PC-3 (cell line): ENCODE measurements at regions not wholly inside any gene's neighbourhood (a gene's known extent, or its start where the extent isn't known, plus 50 kb on each side); places are given as distances from the start of the nearest gene placed in this dataset.

Source experiments
- ATAC-seq: fragments of 200-7000 bp; cut with Tn5 transposase; 2 replicates; pipeline ENCODE4 v1.9.1; 2020; ENCODE audit warnings: mild to moderate bottlenecking, moderate library complexity
- BruUV-seq: library from RNA; stranded (reverse); fragments of 400-500 nt; replicated peaks from 2 replicates; lab custom pipeline; 2021; lab: Mats Ljungman, UMichigan
- CTCF ChIA-PET: fragments of 300-600 bp; sonication (Branson Sonifier 250); formaldehyde crosslinking; loops from one replicate; lab custom pipeline; 2022; ENCODE audit warnings: antibody characterized with exemption; lab: Charles Lee
- POLR2A ChIA-PET: fragments of 300-600 bp; sonication (Branson Sonifier 250); formaldehyde crosslinking; loops from one replicate; lab custom pipeline; 2022; ENCODE audit warnings: antibody characterized with exemption; ENCODE audit not compliant: unreplicated experiment; lab: Charles Lee
- DNase-seq: peaks from one replicate; pipeline ENCODE4 v3.0.0-alpha.2; 2015
- H2AFZ ChIP-seq: fragments of 300-600 bp; sonication (generic); 2 replicates; pipeline ENCODE4 v1.6.0; 2016; ENCODE audit warnings: antibody characterized with exemption, low read length
- H3F3A ChIP-seq: fragments of 300-600 bp; sonication (generic); one replicate; pipeline ENCODE4 v1.6.0; 2017; ENCODE audit warnings: antibody characterized with exemption, low read length, control low read depth, mild to moderate bottlenecking; ENCODE audit not compliant: unreplicated experiment
- H3K27ac ChIP-seq: fragments of 300-600 bp; sonication (generic); 2 replicates; pipeline ENCODE4 v1.5.1; 2016; ENCODE audit warnings: mild to moderate bottlenecking, low read length
- H3K27me3 ChIP-seq: fragments of 300-600 bp; sonication (generic); 2 replicates; pipeline ENCODE4 v1.6.1; 2016; ENCODE audit warnings: low read length, mixed read lengths
- H3K36me3 ChIP-seq: fragments of 300-600 bp; sonication (generic); 2 replicates; pipeline ENCODE4 v1.6.1; 2016; ENCODE audit warnings: low read depth, mixed run types, low read length, mixed read lengths
- H3K4me1 ChIP-seq: fragments of 300-600 bp; sonication (generic); 2 replicates; pipeline ENCODE4 v1.5.1; 2016; ENCODE audit warnings: low read length; ENCODE audit not compliant: insufficient read depth
- H3K4me2 ChIP-seq: fragments of 300-600 bp; sonication (generic); 2 replicates; pipeline ENCODE4 v1.6.0; 2016; ENCODE audit warnings: low read length
- H3K4me3 ChIP-seq: fragments of 300-600 bp; sonication (generic); 2 replicates; pipeline ENCODE4 v1.5.1; 2016; ENCODE audit warnings: mild to moderate bottlenecking, low read length, mixed read lengths
- H3K79me2 ChIP-seq: fragments of 300-600 bp; sonication (generic); 2 replicates; pipeline ENCODE4 v1.6.1; 2017; ENCODE audit warnings: low read length, mixed read lengths
- H3K9ac ChIP-seq: fragments of 300-600 bp; sonication (generic); 2 replicates; pipeline ENCODE4 v1.6.0; 2016; ENCODE audit warnings: mild to moderate bottlenecking, low read length
- H3K9me2 ChIP-seq: fragments of 300-600 bp; sonication (generic); replicated peaks from 2 replicates; pipeline ENCODE4 v1.6.1; 2016; ENCODE audit warnings: mixed run types, low read length, mixed read lengths
- H3K9me3 ChIP-seq: fragments of 300-600 bp; sonication (generic); 2 replicates; pipeline ENCODE4 v1.6.1; 2016; ENCODE audit warnings: low read length, mixed read lengths
- H4K20me1 ChIP-seq: fragments of 300-600 bp; sonication (generic); 2 replicates; pipeline ENCODE4 v1.6.1; 2016; ENCODE audit warnings: low read length, mixed read lengths
- EZH2 ChIP-seq: fragments of 300-600 bp; sonication (generic); IDR thresholded peaks from one replicate; pipeline ENCODE4 v1.6.1; 2017; ENCODE audit warnings: antibody characterized with exemption, mild to moderate bottlenecking, low read length; ENCODE audit not compliant: unreplicated experiment
- EZH2phosphoT487 ChIP-seq: fragments of 300-600 bp; sonication (generic); IDR thresholded peaks from 2 replicates; pipeline ENCODE4 v1.6.1; 2018; ENCODE audit warnings: mild to moderate bottlenecking, antibody characterized with exemption, low read length, borderline replicate concordance
- intact Hi-C: fragments of 100-400 bp; cut with micrococcal nuclease; formaldehyde crosslinking; loops from 2 replicates; pipeline ENCODE4 v1.9.0; 2023
- TF ChIP-seq, protein P1 (sequence below): fragments of 300-600 bp; sonication (generic); conservative IDR thresholded peaks from 2 replicates; pipeline ENCODE4 v1.5.1; 2017; ENCODE audit warnings: antibody characterized with exemption, low read depth, mild to moderate bottlenecking, low read length

DNA sequence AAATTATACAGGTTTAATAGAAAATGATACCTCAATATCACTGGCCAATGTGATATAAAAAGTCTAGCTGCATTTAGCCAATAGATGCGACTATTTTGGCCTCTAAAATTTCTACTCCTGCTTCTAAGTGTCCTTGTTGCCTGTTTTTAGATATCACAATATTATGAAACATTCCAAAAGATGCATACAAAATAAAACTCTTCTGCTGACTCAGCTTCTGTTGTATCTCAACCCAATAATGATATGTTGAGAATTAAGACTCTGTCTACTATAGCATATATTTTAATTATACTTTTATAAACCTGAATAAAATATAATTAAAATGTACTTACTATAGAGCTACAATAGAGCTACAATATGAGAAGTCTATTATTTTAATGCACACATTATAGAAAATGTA, 661.0 kb upstream of the TEX47 start:
- Histone ChIP-seq H3F3A (no peaks in the 10 kb centered on the region), H3K9me2 (no peaks in the 10 kb centered on the region), H3K9ac (no peak overlapping the region), H3K36me3 (no peaks in the 10 kb centered on the region), H4K20me1 (no peaks in the 10 kb centered on the region), H3K27ac (no peak overlapping the region), H3K9me3 (no peaks in the 10 kb centered on the region), H3K4me1 (no peaks in the 10 kb centered on the region), H3K27me3 (no peaks in the 10 kb centered on the region), H2AFZ (no peak overlapping the region), H3K4me3 (no peak overlapping the region), H3K79me2 (no peaks in the 10 kb centered on the region), H3K4me2 (no peak overlapping the region)
- DNase-seq (no peak), ATAC-seq (no peak)
- ChIA-PET POLR2A (no interaction called here), CTCF (no interaction called here)
- intact Hi-C loops: no loop called here
- TF ChIP-seq EZH2phosphoT487 (no peak), EZH2 (no peak)
- TF ChIP-seq, protein P1, sequence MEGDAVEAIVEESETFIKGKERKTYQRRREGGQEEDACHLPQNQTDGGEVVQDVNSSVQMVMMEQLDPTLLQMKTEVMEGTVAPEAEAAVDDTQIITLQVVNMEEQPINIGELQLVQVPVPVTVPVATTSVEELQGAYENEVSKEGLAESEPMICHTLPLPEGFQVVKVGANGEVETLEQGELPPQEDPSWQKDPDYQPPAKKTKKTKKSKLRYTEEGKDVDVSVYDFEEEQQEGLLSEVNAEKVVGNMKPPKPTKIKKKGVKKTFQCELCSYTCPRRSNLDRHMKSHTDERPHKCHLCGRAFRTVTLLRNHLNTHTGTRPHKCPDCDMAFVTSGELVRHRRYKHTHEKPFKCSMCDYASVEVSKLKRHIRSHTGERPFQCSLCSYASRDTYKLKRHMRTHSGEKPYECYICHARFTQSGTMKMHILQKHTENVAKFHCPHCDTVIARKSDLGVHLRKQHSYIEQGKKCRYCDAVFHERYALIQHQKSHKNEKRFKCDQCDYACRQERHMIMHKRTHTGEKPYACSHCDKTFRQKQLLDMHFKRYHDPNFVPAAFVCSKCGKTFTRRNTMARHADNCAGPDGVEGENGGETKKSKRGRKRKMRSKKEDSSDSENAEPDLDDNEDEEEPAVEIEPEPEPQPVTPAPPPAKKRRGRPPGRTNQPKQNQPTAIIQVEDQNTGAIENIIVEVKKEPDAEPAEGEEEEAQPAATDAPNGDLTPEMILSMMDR: no peak
- BruUV-seq: no TSS peak

DNA sequence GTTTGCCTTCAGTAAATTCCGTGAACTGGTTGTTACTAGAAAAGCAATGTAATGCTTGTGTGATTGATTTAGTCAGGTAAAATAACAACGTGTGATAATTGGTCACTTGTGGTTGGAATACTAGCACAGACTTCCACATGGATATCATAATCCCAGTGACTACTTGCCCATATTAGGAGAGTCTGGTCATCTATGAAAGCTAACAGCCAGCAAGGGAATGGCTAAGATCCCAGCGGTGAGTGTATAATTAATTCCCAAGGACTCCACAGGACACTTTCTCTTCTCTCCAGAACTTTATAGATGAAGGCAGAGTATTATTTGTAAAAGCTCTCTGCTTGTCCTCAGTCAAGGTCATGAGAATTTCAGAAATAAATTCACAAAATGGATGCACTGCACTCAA, 662.6 kb upstream of the TEX47 start:
- Histone ChIP-seq H3K36me3 (no peaks in the 10 kb centered on the region), H3K27me3 (no peaks in the 10 kb centered on the region), H2AFZ (no peak overlapping the region), H3K9ac (no peak overlapping the region), H4K20me1 (no peaks in the 10 kb centered on the region), H3F3A (no peaks in the 10 kb centered on the region), H3K79me2 (no peaks in the 10 kb centered on the region), H3K27ac (no peak overlapping the region), H3K4me1 (no peaks in the 10 kb centered on the region), H3K9me2 (no peaks in the 10 kb centered on the region), H3K4me3 (no peak overlapping the region), H3K9me3 (no peaks in the 10 kb centered on the region), H3K4me2 (no peak overlapping the region)
- TF ChIP-seq, protein P1: no peak
- TF ChIP-seq EZH2phosphoT487: no peak
- TF ChIP-seq EZH2: no peak
- no peak for ATAC-seq
- ChIA-PET POLR2A (no interaction called here), CTCF (no interaction called here)
- intact Hi-C loops: no loop called here
- DNase-seq: no peak
- no TSS peak for BruUV-seq

- H3F3A ChIP-seq: no peaks in the 10 kb centered on the region
- H3K79me2 ChIP-seq: no peaks in the 10 kb centered on the region
- no peak for DNase-seq
- ATAC-seq: no peak
- intact Hi-C loops: no loop called here
- no peak overlapping the region for H3K9ac ChIP-seq
- POLR2A ChIA-PET: no interaction called here
- no peaks in the 10 kb centered on the region; the same call in 1 of the 2 replicates for H3K9me3 ChIP-seq
- H3K9me2 ChIP-seq: no peaks in the 10 kb centered on the region
- H3K27me3 ChIP-seq: no peaks in the 10 kb centered on the region
- CTCF ChIA-PET: no interaction called here
- H3K4me1 ChIP-seq: no peaks in the 10 kb centered on the region
- no peaks in the 10 kb centered on the region for H4K20me1 ChIP-seq
- BruUV-seq: no TSS peak
- no peaks in the 10 kb centered on the region for H3K36me3 ChIP-seq
- H3K4me2 ChIP-seq: no peak overlapping the region
- H3K27ac ChIP-seq: no peak overlapping the region
- H3K4me3 ChIP-seq: no peak overlapping the region
- TF ChIP-seq, protein P1: no peak
- TF ChIP-seq EZH2 (no peak), EZH2phosphoT487 (no peak)
- no peak overlapping the region for H2AFZ ChIP-seq
These were observed 678.9 kb upstream of the TEX47 start for GRCh38 chr7:89474456-89474855.
